ENCODE measurements at regions not wholly inside any gene's neighbourhood (a gene's known extent, or its start where the extent isn't known, plus 50 kb on each side); places are given as distances from the start of the nearest gene placed in this dataset.
A peak's percentile ranks its signal among the peaks of the same experiment; 100 is the strongest.

GRCh38 chr3:195003893-195004289 is 267.1 kb downstream of the XXYLT1 start:
- H3K4me3 ChIP-seq (replicated peaks; ENCODE audit: low read depth, low read length): no peak overlapping the region
- TF ChIP-seq CTCF (IDR thresholded peaks at IDR 0.05; ENCODE audit: low read length, missing control alignments): no peak
- no peak for DNase-seq (ENCODE audit: low read depth)

GRCh38 chr3:195004512-195005250 is 266.3 kb downstream of the XXYLT1 start:
- no peak overlapping the region for H3K4me3 ChIP-seq (replicated peaks; ENCODE audit: low read depth, low read length)
- DNase-seq (ENCODE audit: low read depth): no peak
- no peak for TF ChIP-seq CTCF (IDR thresholded peaks at IDR 0.05; ENCODE audit: low read length, missing control alignments)

GRCh38 chr3:195005251-195005620 is 265.7 kb downstream of the XXYLT1 start:
- DNase-seq (ENCODE audit: low read depth): no peak
- no peak for TF ChIP-seq CTCF (IDR thresholded peaks at IDR 0.05; ENCODE audit: low read length, missing control alignments)
- H3K4me3 ChIP-seq (replicated peaks; ENCODE audit: low read depth, low read length): no peak overlapping the region

GRCh38 chr3:195005759-195006510 is 265.0 kb downstream of the XXYLT1 start:
- H3K4me3 ChIP-seq (replicated peaks; ENCODE audit: low read depth, low read length): no peak overlapping the region
- no peak for TF ChIP-seq CTCF (IDR thresholded peaks at IDR 0.05; ENCODE audit: low read length, missing control alignments)
- no peak for DNase-seq (ENCODE audit: low read depth)

- H3K4me3 ChIP-seq (replicated peaks; ENCODE audit: low read depth, low read length): no peak overlapping the region
- DNase-seq (ENCODE audit: low read depth): no peak
- no peak for TF ChIP-seq CTCF (IDR thresholded peaks at IDR 0.05; ENCODE audit: low read length, missing control alignments)
Observed at GRCh38 chr3:195007151-195007550, 263.8 kb downstream of the XXYLT1 start.

GRCh38 chr3:195007766-195008165 is 263.2 kb downstream of the XXYLT1 start:
- DNase-seq (ENCODE audit: low read depth): peak; percentile 24
- no peak overlapping the region for H3K4me3 ChIP-seq (replicated peaks; ENCODE audit: low read depth, low read length)
- no peak for TF ChIP-seq CTCF (IDR thresholded peaks at IDR 0.05; ENCODE audit: low read length, missing control alignments)

Data from fibroblast of pulmonary artery (primary cell).